ENCODE measurements at regions not wholly inside any gene's neighbourhood (a gene's known extent, or its start where the extent isn't known, plus 50 kb on each side); places are given as distances from the start of the nearest gene placed in this dataset.

- DNase-seq: no peak
Measured at GRCh38 chr3:72186400-72186855, 401.5 kb upstream of the PROK2 start.

GRCh38 chr3:72185549-72186399, 400.8 kb upstream of the PROK2 start:
- DNase-seq: no peak

GRCh38 chr3:72183489-72183888, 398.5 kb upstream of the PROK2 start:
- DNase-seq: no peak

GRCh38 chr3:72182206-72182605, 397.3 kb upstream of the PROK2 start:
- no peak for DNase-seq

- no peak for DNase-seq
Measured at GRCh38 chr3:72181251-72181650, 396.3 kb upstream of the PROK2 start.

GRCh38 chr3:72180405-72180804, 395.5 kb upstream of the PROK2 start:
- no peak for DNase-seq

GRCh38 chr3:72179107-72179464, 394.1 kb upstream of the PROK2 start:
- no peak for DNase-seq

GRCh38 chr3:72178463-72179106, 393.6 kb upstream of the PROK2 start:
- no peak for DNase-seq

- DNase-seq: no peak
Measured at GRCh38 chr3:72177075-72178050, 392.4 kb upstream of the PROK2 start.

- no peak for DNase-seq
Measured at GRCh38 chr3:72176537-72177041, 391.6 kb upstream of the PROK2 start.

GRCh38 chr3:72175296-72175858, 390.4 kb upstream of the PROK2 start:
- DNase-seq: no peak

- DNase-seq: no peak
Measured at GRCh38 chr3:72174890-72175289, 389.9 kb upstream of the PROK2 start.

GRCh38 chr3:72174040-72174439, 389.1 kb upstream of the PROK2 start:
- DNase-seq: no peak

GRCh38 chr3:72171946-72172345, 387.0 kb upstream of the PROK2 start:
- no peak for DNase-seq

GRCh38 chr3:72171463-72171881, 386.5 kb upstream of the PROK2 start:
- DNase-seq: no peak

GRCh38 chr3:72169561-72170472, 384.9 kb upstream of the PROK2 start:
- no peak for DNase-seq

GRCh38 chr3:72169120-72169519, 384.2 kb upstream of the PROK2 start:
- DNase-seq: no peak

GRCh38 chr3:72165808-72166207, 380.9 kb upstream of the PROK2 start:
- no peak for DNase-seq

GRCh38 chr3:72165317-72165716, 380.4 kb upstream of the PROK2 start:
- DNase-seq: no peak

GRCh38 chr3:72164635-72164978, 379.7 kb upstream of the PROK2 start:
- DNase-seq: no peak

GRCh38 chr3:72163809-72164634, 379.1 kb upstream of the PROK2 start:
- DNase-seq: no peak
